Osteoblast (primary cell): ENCODE measurements at regions not wholly inside any gene's neighbourhood (a gene's known extent, or its start where the extent isn't known, plus 50 kb on each side); places are given as distances from the start of the nearest gene placed in this dataset.
A peak's percentile ranks its signal among the peaks of the same experiment; 100 is the strongest.

Experiments used
- DNase-seq: peaks from one replicate; pipeline ENCODE4 v3.0.0; 2011; ENCODE audit warnings: low spot score, mixed read lengths; ENCODE audit not compliant: insufficient read length; ENCODE audit errors: missing footprints
- H2AFZ ChIP-seq: 2 replicates; pipeline ENCODE4 v1.6.0; 2011; ENCODE audit warnings: mild to moderate bottlenecking, low read length
- H3K27ac ChIP-seq: 2 replicates; pipeline ENCODE4 v1.5.1; 2011; ENCODE audit warnings: mild to moderate bottlenecking, low read depth, low read length, moderate library complexity
- H3K27me3 ChIP-seq: 2 replicates; pipeline ENCODE4 v1.6.0; 2012; ENCODE audit warnings: mild to moderate bottlenecking, control low read depth, inconsistent platforms, low read length, moderate library complexity; ENCODE audit not compliant: insufficient read depth
- H3K36me3 ChIP-seq: 2 replicates; pipeline ENCODE4 v1.5.1; 2011; ENCODE audit warnings: mild to moderate bottlenecking, low read length, control low read depth, moderate library complexity; ENCODE audit not compliant: insufficient read depth
- H3K4me1 ChIP-seq: 2 replicates; pipeline ENCODE4 v1.5.1; 2011; ENCODE audit warnings: mild to moderate bottlenecking, low read length, control low read depth, moderate library complexity; ENCODE audit not compliant: insufficient read depth
- H3K4me2 ChIP-seq: 2 replicates; pipeline ENCODE4 v1.6.0; 2011; ENCODE audit warnings: mild to moderate bottlenecking, low read length; ENCODE audit not compliant: insufficient read depth
- H3K4me3 ChIP-seq: fragments of 200-600 bp; sonication (generic); 3 replicates; pipeline ENCODE4 v1.5.1; 2012; ENCODE audit warnings: mild to moderate bottlenecking, low read length, inconsistent platforms; ENCODE audit not compliant: insufficient read depth
- H3K79me2 ChIP-seq: 2 replicates; pipeline ENCODE4 v1.6.0; 2012; ENCODE audit warnings: mild to moderate bottlenecking, low read length, control low read depth, inconsistent platforms; ENCODE audit not compliant: insufficient read depth
- H3K9me3 ChIP-seq: 2 replicates; pipeline ENCODE4 v1.5.1; 2011; ENCODE audit warnings: low read depth, low read length, control low read depth
- H4K20me1 ChIP-seq: 2 replicates; pipeline ENCODE4 v1.6.0; 2012; ENCODE audit warnings: mild to moderate bottlenecking, low read length, control low read depth; ENCODE audit not compliant: insufficient read depth
- TF ChIP-seq, protein P1 (sequence below): IDR thresholded peaks from 2 replicates; pipeline ENCODE4 v1.5.1; 2011; ENCODE audit warnings: mild to moderate bottlenecking, low read depth, low read length, moderate library complexity; ENCODE audit errors: extremely low read depth

DNA sequence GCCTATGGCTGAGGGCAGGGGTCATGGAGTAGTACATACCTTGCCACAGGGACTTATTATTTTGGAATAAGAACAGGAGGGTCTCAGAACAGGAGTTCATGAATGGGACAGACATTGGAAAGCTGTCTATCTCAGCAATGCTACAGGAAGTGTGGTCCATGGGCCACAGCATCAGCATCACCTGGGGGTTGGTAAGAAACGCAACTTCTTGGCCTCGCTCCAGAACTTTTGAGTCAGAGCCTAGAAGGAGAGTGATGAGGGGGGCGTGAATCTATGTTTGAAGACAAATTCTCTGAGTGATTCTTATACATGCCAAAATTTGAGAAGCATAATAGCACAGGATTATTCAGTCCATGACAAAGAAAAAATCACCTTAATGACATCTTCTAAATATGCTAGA is 156.6 kb downstream of the RPAP3 start:
- Histone ChIP-seq H3K4me3 (no peak overlapping the region), H4K20me1 (no peaks in the 10 kb centered on the region), H3K36me3 (no peaks in the 10 kb centered on the region), H3K9me3 (peaks cover 3% of the 10 kb centered on the region), H3K4me1 (peaks cover 4% of the 10 kb centered on the region), H2AFZ (no peak overlapping the region), H3K79me2 (no peaks in the 10 kb centered on the region), H3K27ac (no peak overlapping the region), H3K4me2 (no peak overlapping the region), H3K27me3 (no peaks in the 10 kb centered on the region)
- no peak for DNase-seq
- TF ChIP-seq, protein P1, sequence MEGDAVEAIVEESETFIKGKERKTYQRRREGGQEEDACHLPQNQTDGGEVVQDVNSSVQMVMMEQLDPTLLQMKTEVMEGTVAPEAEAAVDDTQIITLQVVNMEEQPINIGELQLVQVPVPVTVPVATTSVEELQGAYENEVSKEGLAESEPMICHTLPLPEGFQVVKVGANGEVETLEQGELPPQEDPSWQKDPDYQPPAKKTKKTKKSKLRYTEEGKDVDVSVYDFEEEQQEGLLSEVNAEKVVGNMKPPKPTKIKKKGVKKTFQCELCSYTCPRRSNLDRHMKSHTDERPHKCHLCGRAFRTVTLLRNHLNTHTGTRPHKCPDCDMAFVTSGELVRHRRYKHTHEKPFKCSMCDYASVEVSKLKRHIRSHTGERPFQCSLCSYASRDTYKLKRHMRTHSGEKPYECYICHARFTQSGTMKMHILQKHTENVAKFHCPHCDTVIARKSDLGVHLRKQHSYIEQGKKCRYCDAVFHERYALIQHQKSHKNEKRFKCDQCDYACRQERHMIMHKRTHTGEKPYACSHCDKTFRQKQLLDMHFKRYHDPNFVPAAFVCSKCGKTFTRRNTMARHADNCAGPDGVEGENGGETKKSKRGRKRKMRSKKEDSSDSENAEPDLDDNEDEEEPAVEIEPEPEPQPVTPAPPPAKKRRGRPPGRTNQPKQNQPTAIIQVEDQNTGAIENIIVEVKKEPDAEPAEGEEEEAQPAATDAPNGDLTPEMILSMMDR = no peak

- peaks cover 5% of the 10 kb centered on the region for H3K27me3 ChIP-seq
- TF ChIP-seq, protein P1 = no peak
- H3K4me2 ChIP-seq = no peak overlapping the region
- DNase-seq = no peak
- H3K4me3 ChIP-seq = no peak overlapping the region
- H3K36me3 ChIP-seq = no peaks in the 10 kb centered on the region
- H3K9me3 ChIP-seq = peaks cover 2% of the 10 kb centered on the region
- H3K79me2 ChIP-seq = no peaks in the 10 kb centered on the region
- H3K27ac ChIP-seq = no peak overlapping the region
- H3K4me1 ChIP-seq = peaks cover 4% of the 10 kb centered on the region
- H4K20me1 ChIP-seq = no peaks in the 10 kb centered on the region
- no peak overlapping the region for H2AFZ ChIP-seq
Measured at GRCh38 chr12:47548401-47548800, 157.4 kb downstream of the RPAP3 start.

DNA sequence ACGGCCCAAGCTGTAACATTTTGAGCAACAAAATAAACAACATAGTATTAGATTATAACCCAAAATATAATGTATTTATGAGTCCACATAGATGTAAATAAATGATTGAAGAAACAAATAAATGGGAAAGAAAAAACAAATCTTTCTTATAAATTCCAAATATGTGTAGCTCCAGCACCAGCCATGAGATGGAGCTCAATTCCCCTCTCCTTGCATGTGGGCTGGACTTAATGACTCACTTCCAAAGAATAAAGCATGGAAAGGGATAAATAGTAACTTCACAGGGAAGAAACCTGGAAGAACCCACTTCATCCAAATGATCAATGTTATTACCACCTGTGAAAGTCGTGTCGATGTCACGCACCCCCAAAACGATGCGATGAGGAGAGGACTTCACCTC is 158.8 kb downstream of the RPAP3 start:
- H3K36me3 ChIP-seq = no peaks in the 10 kb centered on the region
- no peaks in the 10 kb centered on the region for H3K9me3 ChIP-seq
- TF ChIP-seq, protein P1 = peak; percentile 74
- no peak overlapping the region for H3K27ac ChIP-seq
- peaks cover 4% of the 10 kb centered on the region for H3K4me1 ChIP-seq
- DNase-seq = peak; percentile 49
- H4K20me1 ChIP-seq = no peaks in the 10 kb centered on the region
- no peak overlapping the region for H2AFZ ChIP-seq
- peaks cover 14% of the 10 kb centered on the region for H3K27me3 ChIP-seq
- H3K79me2 ChIP-seq = no peaks in the 10 kb centered on the region
- H3K4me3 ChIP-seq = no peak overlapping the region
- no peak overlapping the region for H3K4me2 ChIP-seq

- Histone ChIP-seq H4K20me1 (no peaks in the 10 kb centered on the region), H3K4me3 (no peak overlapping the region), H3K9me3 (no peaks in the 10 kb centered on the region), H3K36me3 (no peaks in the 10 kb centered on the region), H3K27me3 (peaks cover 18% of the 10 kb centered on the region), H3K4me1 (no peaks in the 10 kb centered on the region), H3K27ac (no peak overlapping the region), H2AFZ (no peak overlapping the region), H3K4me2 (no peak overlapping the region), H3K79me2 (no peaks in the 10 kb centered on the region)
- TF ChIP-seq, protein P1 = no peak
- DNase-seq = no peak
Measured at GRCh38 chr12:47545938-47546609, 159.8 kb downstream of the RPAP3 start.
